Ovary (tissue), 3 donors: ENCODE measurements at regions not wholly inside any gene's neighbourhood (a gene's known extent, or its start where the extent isn't known, plus 50 kb on each side); places are given as distances from the start of the nearest gene placed in this dataset.

Experiments
- EP300 ChIP-seq: sonication (generic); formaldehyde crosslinking; IDR thresholded peaks from one replicate; pipeline ENCODE4 v1.6.1; 2017; ENCODE audit warnings: antibody characterized with exemption
- TF ChIP-seq, protein P1 (sequence below), 3 donors: fragments of 450-650 bp in 2 of 3; fragments of 200-600 bp in 1 of 3; IDR thresholded peaks; one replicate each; pipeline versions ENCODE4 v1.5.1 to v1.8.0; 2016 to 2022; ENCODE audit warnings: antibody characterized with exemption in 3 of 3, mild to moderate bottlenecking in 1 of 3
- donor health status: DM: no; HTN: no; CAD: no.

DNA sequence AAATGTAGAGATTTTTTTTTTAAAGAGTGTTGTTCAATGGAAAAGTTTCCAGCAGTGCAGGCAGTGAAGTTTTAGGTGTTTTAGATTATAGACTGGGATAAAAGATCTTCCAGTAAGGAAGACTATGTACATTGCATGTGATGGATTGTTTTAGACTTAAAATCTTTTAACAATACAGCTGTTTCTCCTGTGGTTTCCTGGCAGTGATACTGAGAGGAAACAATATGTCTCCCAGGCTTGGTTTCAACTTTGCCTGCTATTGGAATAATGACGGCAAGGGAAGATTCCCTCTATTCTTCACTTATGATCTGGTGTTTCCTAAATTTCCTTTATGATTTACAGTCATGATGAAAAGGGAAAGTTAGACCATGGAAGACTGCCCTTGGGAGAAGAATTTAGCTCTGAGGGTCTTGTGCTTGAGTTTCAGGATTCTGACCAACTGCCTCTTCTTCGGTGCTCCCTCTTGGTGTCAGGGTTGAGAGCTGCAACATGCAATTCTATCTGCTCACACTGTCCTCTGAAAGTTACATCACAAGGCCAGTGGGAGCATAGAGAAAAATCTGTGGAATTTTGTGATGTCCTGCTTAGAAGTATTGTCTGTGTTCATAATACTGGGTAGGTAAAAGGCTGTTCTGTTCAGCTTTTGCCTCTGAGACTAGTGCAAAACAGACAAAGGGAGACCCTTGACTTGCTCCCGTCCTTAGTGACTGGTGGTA, 262.8 kb upstream of the MAN1A1 start:
- TF ChIP-seq EP300: no peak
- TF ChIP-seq, protein P1, sequence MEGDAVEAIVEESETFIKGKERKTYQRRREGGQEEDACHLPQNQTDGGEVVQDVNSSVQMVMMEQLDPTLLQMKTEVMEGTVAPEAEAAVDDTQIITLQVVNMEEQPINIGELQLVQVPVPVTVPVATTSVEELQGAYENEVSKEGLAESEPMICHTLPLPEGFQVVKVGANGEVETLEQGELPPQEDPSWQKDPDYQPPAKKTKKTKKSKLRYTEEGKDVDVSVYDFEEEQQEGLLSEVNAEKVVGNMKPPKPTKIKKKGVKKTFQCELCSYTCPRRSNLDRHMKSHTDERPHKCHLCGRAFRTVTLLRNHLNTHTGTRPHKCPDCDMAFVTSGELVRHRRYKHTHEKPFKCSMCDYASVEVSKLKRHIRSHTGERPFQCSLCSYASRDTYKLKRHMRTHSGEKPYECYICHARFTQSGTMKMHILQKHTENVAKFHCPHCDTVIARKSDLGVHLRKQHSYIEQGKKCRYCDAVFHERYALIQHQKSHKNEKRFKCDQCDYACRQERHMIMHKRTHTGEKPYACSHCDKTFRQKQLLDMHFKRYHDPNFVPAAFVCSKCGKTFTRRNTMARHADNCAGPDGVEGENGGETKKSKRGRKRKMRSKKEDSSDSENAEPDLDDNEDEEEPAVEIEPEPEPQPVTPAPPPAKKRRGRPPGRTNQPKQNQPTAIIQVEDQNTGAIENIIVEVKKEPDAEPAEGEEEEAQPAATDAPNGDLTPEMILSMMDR (IDR thresholded peaks at IDR 0.05): no peak
